Heart left ventricle (tissue), 13 donors: ENCODE measurements at regions not wholly inside any gene's neighbourhood (a gene's known extent, or its start where the extent isn't known, plus 50 kb on each side); places are given as distances from the start of the nearest gene placed in this dataset.

Experiments
- POLR2A ChIP-seq, 2 donors: fragments of 450-650 bp; IDR thresholded peaks; one replicate each; pipeline ENCODE4 v1.6.1; 2017; ENCODE audit warnings: antibody characterized with exemption in 2 of 2, mild to moderate bottlenecking in 2 of 2, moderate library complexity in 2 of 2
- TF ChIP-seq, protein P1 (sequence below), 12 donors: fragments of 200-600 bp; sonication (generic) in 4 of 12; IDR thresholded peaks; one replicate each; pipeline versions ENCODE4 v1.5.0 to v1.8.0; 2018 to 2022; ENCODE audit warnings: antibody characterized with exemption in 12 of 12, mild to moderate bottlenecking in 5 of 12
- donor health status: ischemic (EF 13 %, LVEDD 7.1; RV severe dilation, severe dysfunction).
- donor health status: DM: no; HTN: yes; CAD: no.
- donor health status: DM: no; HTN: no; CAD: no.
- donor health status: ischemic (EF 25% LVEDD 6.9; RV normal size, moderate dysfunction).
- donor health status: ischemic (EF 25% LVEDD 5.7; RV mildly dilated, moderate dysfunction).
- donor health status: ischemic (EF 35%, LVEDD 5.7; RV mildly dilated, moderate dysfunction).
- donor health status: nonischemic (EF 11% LVEDD 7.7; RV severe dilation, severe dysfunction).
- donor health status: DM: yes; HTN: yes; CAD: no.
- donor health status: PGD.
- donor health status: ischemic (EF 29% LVEDD 5.4; RV normal size, mild dysfunction).
- donor health status: nonischemic (EF 23%, LVEDD 6.1; RV moderate dilation, normal function).

DNA sequence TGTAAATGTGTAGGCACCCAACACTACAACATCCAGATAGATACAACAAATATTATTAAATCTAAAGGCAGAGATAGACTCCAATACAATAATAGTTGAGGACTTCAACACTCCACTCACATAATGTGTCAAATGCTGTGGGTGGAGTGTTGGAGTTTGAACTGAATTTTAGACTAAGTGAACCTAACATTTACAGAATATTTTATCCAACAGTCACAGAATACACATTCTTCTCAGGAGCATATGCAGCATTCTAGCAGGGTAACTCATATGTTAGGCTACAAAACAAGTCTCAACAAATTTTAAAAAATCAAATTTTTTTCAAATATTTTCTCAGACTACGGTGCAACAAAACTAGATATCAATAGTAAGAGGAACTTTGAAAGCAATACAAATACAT, 648.7 kb upstream of the CDH18 start:
- TF ChIP-seq, protein P1, sequence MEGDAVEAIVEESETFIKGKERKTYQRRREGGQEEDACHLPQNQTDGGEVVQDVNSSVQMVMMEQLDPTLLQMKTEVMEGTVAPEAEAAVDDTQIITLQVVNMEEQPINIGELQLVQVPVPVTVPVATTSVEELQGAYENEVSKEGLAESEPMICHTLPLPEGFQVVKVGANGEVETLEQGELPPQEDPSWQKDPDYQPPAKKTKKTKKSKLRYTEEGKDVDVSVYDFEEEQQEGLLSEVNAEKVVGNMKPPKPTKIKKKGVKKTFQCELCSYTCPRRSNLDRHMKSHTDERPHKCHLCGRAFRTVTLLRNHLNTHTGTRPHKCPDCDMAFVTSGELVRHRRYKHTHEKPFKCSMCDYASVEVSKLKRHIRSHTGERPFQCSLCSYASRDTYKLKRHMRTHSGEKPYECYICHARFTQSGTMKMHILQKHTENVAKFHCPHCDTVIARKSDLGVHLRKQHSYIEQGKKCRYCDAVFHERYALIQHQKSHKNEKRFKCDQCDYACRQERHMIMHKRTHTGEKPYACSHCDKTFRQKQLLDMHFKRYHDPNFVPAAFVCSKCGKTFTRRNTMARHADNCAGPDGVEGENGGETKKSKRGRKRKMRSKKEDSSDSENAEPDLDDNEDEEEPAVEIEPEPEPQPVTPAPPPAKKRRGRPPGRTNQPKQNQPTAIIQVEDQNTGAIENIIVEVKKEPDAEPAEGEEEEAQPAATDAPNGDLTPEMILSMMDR (IDR thresholded peaks at IDR 0.05): no peak
- TF ChIP-seq POLR2A (IDR thresholded peaks at IDR 0.05): no peak
